GM23338 (cell line): ENCODE measurements at regions not wholly inside any gene's neighbourhood (a gene's known extent, or its start where the extent isn't known, plus 50 kb on each side); places are given as distances from the start of the nearest gene placed in this dataset.

Experiments
- ATAC-seq: fragments of 200-7000 bp; cut with Tn5 transposase; 3 replicates; pipeline ENCODE4 v1.9.1; 2020
- DNase-seq: peaks from one replicate; pipeline ENCODE4 v3.0.0-alpha.2; 2015; ENCODE audit warnings: low spot score
- H2AFZ ChIP-seq: fragments of 200-600 bp; sonication (generic); 2 replicates; pipeline ENCODE4 v1.8.0; 2016; ENCODE audit warnings: antibody characterized with exemption, mild to moderate bottlenecking, moderate library complexity
- H3F3A ChIP-seq: fragments of 200-600 bp; sonication (generic); replicated peaks from 2 replicates; pipeline ENCODE4 v1.8.0; 2017; ENCODE audit warnings: antibody characterized with exemption, mixed run types, low read depth
- H3K27ac ChIP-seq: fragments of 200-600 bp; sonication (generic); 2 replicates; pipeline ENCODE4 v1.6.1; 2016; ENCODE audit warnings: low read depth
- H3K27me3 ChIP-seq: fragments of 200-600 bp; sonication (generic); 2 replicates; pipeline ENCODE4 v1.8.0; 2016; ENCODE audit warnings: mild to moderate bottlenecking, mixed run types, moderate library complexity; ENCODE audit not compliant: insufficient read depth
- H3K36me3 ChIP-seq: fragments of 200-600 bp; sonication (generic); 2 replicates; pipeline ENCODE4 v1.8.0; 2016; ENCODE audit warnings: mild to moderate bottlenecking; ENCODE audit not compliant: insufficient read depth
- H3K4me1 ChIP-seq: fragments of 200-600 bp; sonication (generic); 2 replicates; pipeline ENCODE4 v1.8.0; 2016; ENCODE audit warnings: mild to moderate bottlenecking, moderate library complexity; ENCODE audit not compliant: insufficient read depth
- H3K4me2 ChIP-seq: fragments of 200-600 bp; sonication (generic); 2 replicates; pipeline ENCODE4 v1.7.1; 2017; ENCODE audit warnings: mixed run types
- H3K4me3 ChIP-seq: fragments of 200-600 bp; sonication (generic); 2 replicates; pipeline ENCODE4 v1.6.1; 2016; ENCODE audit warnings: mixed run types
- H3K79me2 ChIP-seq: fragments of 200-600 bp; sonication (generic); replicated peaks from 2 replicates; pipeline ENCODE4 v1.8.0; 2017; ENCODE audit warnings: mild to moderate bottlenecking; ENCODE audit not compliant: insufficient read depth
- H3K9me2 ChIP-seq: fragments of 200-600 bp; sonication (generic); 2 replicates; pipeline ENCODE4 v1.8.0; 2017; ENCODE audit not compliant: insufficient read depth
- H4K20me1 ChIP-seq: fragments of 200-600 bp; sonication (generic); replicated peaks from 2 replicates; pipeline ENCODE4 v1.8.0; 2017; ENCODE audit warnings: mild to moderate bottlenecking; ENCODE audit not compliant: insufficient read depth
- H3K27ac Mint-ChIP-seq: 2 replicates; pipeline ENCODE4 v1.8.0; 2020; ENCODE audit warnings: inconsistent platforms, mild to moderate bottlenecking, moderate library complexity, mixed read lengths
- H3K27me3 Mint-ChIP-seq: 3 replicates; pipeline ENCODE4 v1.8.0; 2022; ENCODE audit warnings: low read depth, mild to moderate bottlenecking, moderate library complexity, mixed read lengths, inconsistent platforms; ENCODE audit not compliant: insufficient read depth, poor library complexity
- H3K36me3 Mint-ChIP-seq: 3 replicates; pipeline ENCODE4 v1.8.0; 2021; ENCODE audit warnings: low read depth, mild to moderate bottlenecking, inconsistent platforms, moderate library complexity, mixed read lengths
- H3K4me1 Mint-ChIP-seq: 3 replicates; pipeline ENCODE4 v1.8.0; 2020; ENCODE audit warnings: mild to moderate bottlenecking, inconsistent platforms, mixed read lengths
- H3K4me3 Mint-ChIP-seq: 3 replicates; pipeline ENCODE4 v1.8.0; 2021; ENCODE audit warnings: moderate library complexity, mild to moderate bottlenecking, inconsistent platforms, mixed read lengths
- H3K9me3 Mint-ChIP-seq: 3 replicates; pipeline ENCODE4 v1.8.0; 2020; ENCODE audit warnings: moderate library complexity, mild to moderate bottlenecking, inconsistent platforms, mixed read lengths
- ZNF331 ChIP-seq: fragments of 250-450 bp; sonication (Bioruptor Pico); IDR thresholded peaks from 2 replicates; pipeline ENCODE4 v1.5.0; 2020; ENCODE audit warnings: low read depth, mild to moderate bottlenecking, moderate library complexity
- TF ChIP-seq, protein P1 (sequence below): fragments of 250-450 bp; sonication (Bioruptor Pico); IDR thresholded peaks from 2 replicates; pipeline ENCODE4 v1.5.0; 2020; ENCODE audit warnings: mild to moderate bottlenecking, moderate library complexity
- TF ChIP-seq, protein P2 (sequence below), 2 experiments: fragments of 200-600 bp in 1 of 2; sonication (generic) in 1 of 2; conservative IDR thresholded peaks; 2 replicates each; pipeline versions ENCODE4 v1.5.1 to v1.6.1; 2016 to 2017; ENCODE audit warnings: antibody characterized with exemption in 2 of 2, low read depth in 2 of 2, mild to moderate bottlenecking in 2 of 2, moderate library complexity in 1 of 2

DNA sequence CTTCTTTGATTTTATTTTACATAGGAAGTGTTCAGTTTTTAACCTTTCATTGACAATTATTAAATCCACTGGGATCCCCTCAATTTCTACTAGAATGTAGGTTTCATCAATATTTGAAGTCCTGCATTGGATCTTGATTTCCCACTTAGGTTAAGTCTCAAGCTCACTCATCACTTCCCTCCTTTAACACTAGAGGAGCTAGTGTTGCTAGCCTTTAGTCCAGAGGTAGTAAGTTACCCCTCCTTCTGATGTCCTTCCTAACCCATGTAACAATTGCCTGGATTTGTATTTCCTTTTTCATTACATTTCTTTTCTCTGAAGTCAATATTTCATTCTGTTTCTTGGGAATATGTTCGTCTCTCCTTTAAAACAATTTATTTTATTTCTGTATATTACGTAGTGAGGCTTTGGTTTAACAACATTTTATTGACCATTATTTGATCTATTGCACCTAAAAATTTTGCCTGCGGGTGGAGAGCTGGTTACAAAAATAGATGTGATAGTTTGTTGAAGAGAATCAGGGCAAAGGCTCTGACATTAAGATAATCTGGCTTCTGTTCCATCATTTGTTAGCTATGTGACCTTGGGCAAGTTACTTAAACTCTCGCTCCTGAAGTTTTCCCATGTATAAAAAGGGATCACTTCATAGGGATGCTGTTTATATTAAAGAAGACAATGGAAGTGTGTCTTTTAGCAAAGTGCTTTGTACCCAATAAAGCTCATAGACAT lies 833.0 kb downstream of the SLC4A3 start:
- no peaks in the 10 kb centered on the region for H3K27me3 ChIP-seq
- no peaks in the 10 kb centered on the region; the same call in 1 of the 2 replicates for H3K9me2 ChIP-seq
- DNase-seq (peak; percentile 59), ATAC-seq (peak; percentile 80)
- Mint-ChIP-seq H3K4me3 (no peak overlapping the region), H3K9me3 (no peaks in the 10 kb centered on the region), H3K27me3 (no peaks in the 10 kb centered on the region), H3K4me1 (peaks cover 2% of the 10 kb centered on the region; the same call in 1 of the 3 replicates), H3K27ac (no peak overlapping the region), H3K36me3 (no peaks in the 10 kb centered on the region)
- H3K4me2 ChIP-seq: no peak overlapping the region
- H3K4me1 ChIP-seq: no peaks in the 10 kb centered on the region
- no peak overlapping the region for H2AFZ ChIP-seq
- H3K36me3 ChIP-seq: no peaks in the 10 kb centered on the region
- no peak overlapping the region for H3K4me3 ChIP-seq
- TF ChIP-seq, protein P1, sequence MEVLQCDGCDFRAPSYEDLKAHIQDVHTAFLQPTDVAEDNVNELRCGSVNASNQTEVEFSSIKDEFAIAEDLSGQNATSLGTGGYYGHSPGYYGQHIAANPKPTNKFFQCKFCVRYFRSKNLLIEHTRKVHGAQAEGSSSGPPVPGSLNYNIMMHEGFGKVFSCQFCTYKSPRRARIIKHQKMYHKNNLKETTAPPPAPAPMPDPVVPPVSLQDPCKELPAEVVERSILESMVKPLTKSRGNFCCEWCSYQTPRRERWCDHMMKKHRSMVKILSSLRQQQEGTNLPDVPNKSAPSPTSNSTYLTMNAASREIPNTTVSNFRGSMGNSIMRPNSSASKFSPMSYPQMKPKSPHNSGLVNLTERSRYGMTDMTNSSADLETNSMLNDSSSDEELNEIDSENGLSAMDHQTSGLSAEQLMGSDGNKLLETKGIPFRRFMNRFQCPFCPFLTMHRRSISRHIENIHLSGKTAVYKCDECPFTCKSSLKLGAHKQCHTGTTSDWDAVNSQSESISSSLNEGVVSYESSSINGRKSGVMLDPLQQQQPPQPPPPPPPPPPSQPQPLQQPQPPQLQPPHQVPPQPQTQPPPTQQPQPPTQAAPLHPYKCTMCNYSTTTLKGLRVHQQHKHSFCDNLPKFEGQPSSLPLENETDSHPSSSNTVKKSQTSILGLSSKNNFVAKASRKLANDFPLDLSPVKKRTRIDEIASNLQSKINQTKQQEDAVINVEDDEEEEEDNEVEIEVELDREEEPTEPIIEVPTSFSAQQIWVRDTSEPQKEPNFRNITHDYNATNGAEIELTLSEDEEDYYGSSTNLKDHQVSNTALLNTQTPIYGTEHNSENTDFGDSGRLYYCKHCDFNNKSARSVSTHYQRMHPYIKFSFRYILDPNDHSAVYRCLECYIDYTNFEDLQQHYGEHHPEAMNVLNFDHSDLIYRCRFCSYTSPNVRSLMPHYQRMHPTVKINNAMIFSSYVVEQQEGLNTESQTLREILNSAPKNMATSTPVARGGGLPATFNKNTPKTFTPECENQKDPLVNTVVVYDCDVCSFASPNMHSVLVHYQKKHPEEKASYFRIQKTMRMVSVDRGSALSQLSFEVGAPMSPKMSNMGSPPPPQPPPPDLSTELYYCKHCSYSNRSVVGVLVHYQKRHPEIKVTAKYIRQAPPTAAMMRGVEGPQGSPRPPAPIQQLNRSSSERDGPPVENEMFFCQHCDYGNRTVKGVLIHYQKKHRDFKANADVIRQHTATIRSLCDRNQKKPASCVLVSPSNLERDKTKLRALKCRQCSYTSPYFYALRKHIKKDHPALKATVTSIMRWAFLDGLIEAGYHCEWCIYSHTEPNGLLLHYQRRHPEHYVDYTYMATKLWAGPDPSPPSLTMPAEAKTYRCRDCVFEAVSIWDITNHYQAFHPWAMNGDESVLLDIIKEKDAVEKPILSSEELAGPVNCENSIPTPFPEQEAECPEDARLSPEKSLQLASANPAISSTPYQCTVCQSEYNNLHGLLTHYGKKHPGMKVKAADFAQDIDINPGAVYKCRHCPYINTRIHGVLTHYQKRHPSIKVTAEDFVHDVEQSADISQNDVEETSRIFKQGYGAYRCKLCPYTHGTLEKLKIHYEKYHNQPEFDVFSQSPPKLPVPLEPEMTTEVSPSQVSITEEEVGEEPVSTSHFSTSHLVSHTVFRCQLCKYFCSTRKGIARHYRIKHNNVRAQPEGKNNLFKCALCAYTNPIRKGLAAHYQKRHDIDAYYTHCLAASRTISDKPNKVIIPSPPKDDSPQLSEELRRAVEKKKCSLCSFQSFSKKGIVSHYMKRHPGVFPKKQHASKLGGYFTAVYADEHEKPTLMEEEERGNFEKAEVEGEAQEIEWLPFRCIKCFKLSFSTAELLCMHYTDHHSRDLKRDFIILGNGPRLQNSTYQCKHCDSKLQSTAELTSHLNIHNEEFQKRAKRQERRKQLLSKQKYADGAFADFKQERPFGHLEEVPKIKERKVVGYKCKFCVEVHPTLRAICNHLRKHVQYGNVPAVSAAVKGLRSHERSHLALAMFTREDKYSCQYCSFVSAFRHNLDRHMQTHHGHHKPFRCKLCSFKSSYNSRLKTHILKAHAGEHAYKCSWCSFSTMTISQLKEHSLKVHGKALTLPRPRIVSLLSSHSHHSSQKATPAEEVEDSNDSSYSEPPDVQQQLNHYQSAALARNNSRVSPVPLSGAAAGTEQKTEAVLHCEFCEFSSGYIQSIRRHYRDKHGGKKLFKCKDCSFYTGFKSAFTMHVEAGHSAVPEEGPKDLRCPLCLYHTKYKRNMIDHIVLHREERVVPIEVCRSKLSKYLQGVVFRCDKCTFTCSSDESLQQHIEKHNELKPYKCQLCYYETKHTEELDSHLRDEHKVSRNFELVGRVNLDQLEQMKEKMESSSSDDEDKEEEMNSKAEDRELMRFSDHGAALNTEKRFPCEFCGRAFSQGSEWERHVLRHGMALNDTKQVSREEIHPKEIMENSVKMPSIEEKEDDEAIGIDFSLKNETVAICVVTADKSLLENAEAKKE (CRISPR knock-in tag): 0 out of 2 replicates have a peak, but pooled peaks have one; percentile 2
- TF ChIP-seq, protein P2, sequence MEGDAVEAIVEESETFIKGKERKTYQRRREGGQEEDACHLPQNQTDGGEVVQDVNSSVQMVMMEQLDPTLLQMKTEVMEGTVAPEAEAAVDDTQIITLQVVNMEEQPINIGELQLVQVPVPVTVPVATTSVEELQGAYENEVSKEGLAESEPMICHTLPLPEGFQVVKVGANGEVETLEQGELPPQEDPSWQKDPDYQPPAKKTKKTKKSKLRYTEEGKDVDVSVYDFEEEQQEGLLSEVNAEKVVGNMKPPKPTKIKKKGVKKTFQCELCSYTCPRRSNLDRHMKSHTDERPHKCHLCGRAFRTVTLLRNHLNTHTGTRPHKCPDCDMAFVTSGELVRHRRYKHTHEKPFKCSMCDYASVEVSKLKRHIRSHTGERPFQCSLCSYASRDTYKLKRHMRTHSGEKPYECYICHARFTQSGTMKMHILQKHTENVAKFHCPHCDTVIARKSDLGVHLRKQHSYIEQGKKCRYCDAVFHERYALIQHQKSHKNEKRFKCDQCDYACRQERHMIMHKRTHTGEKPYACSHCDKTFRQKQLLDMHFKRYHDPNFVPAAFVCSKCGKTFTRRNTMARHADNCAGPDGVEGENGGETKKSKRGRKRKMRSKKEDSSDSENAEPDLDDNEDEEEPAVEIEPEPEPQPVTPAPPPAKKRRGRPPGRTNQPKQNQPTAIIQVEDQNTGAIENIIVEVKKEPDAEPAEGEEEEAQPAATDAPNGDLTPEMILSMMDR (conservative IDR thresholded peaks at IDR 0.05; ENCODE audit: low read depth in 2 of 2): peak; percentile 51 to 59
- TF ChIP-seq ZNF331: no peak
- H4K20me1 ChIP-seq: no peaks in the 10 kb centered on the region
- H3F3A ChIP-seq: no peaks in the 10 kb centered on the region
- H3K79me2 ChIP-seq: no peaks in the 10 kb centered on the region
- H3K27ac ChIP-seq: no peak overlapping the region
